HG02981 (cell line): ENCODE measurements at regions not wholly inside any gene's neighbourhood (a gene's known extent, or its start where the extent isn't known, plus 50 kb on each side); places are given as distances from the start of the nearest gene placed in this dataset.

Experiments
- ATAC-seq: cut with Tn5 transposase; IDR thresholded peaks from one replicate; pipeline ENCODE4 v1.9.1; 2021; ENCODE audit warnings: mild to moderate bottlenecking, moderate library complexity; ENCODE audit not compliant: unreplicated experiment

DNA sequence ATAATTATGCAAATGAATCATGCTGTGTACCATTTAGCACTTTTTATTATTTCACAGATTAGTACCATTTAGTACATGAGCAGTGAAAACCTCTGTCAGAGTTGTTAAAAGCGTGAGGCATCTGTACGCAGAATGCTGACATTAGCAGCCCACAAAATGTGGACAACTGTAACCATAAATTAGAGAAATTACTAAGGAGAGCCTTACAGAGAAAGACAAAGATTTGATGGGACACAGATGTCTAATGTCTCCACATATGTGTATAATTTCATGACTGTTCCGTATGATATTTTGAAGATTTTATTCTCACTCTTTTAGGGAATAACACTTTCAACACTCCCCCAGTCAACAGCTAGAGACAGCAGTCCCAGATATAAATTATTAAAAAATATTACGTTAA, 414.0 kb upstream of the ANKRD30A start:
- no peak for ATAC-seq

DNA sequence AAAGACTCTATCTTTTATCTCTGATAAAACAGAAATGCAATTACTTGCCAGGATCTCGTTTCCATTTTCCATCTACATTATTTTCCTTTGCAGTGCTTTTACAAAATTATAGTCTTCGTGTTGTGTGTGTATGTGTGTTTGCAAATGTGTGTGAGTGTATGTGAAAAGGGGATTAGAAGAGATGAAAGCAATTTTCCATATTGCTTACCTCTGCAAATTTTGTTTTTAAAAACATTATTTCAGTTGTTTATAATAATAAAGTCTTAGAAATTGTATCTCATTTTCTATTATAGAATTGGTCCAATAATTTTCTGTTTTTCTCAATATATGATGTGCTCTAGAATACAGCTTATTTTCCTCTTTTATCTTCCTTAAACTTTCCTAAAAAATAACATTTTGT, 421.3 kb upstream of the ANKRD30A start:
- no peak for ATAC-seq

DNA sequence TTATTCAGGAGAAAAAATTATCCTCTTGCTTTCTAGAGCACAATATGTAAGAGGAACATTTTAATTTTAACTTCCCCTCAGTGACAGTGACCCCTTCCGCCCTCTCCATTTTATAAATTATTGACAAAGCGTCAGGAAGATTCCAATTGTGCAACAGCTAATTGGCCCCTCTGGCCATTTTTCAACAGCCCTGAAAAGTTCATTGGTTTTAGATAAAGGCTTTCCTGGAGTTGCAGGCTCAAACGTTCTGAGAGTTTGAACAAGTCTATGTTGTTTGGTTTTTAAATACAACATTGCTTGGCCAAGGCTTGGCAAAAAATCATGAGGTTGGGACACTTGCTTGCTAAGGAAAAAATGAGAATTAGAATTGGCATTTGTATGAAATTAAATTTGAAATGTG, 422.2 kb upstream of the ANKRD30A start:
- no peak for ATAC-seq

DNA sequence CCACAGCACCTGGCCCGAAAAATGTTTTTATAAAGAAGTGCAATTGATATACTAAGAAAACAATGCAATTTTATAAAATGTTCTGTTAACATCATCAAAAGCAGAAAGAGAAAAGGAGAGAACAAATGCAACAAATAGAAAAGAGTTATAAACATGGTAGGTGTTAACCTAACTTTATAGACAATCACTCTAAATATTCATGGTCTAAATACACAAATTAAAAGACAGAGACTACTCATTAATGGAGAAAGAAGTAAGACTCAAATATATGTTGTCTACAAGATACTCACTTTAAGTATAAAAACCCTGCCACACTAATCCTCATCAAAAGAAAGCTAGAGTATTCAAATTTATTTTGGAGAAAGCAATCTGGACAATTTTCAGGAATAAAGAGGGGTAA, 425.3 kb upstream of the ANKRD30A start:
- ATAC-seq = no peak

DNA sequence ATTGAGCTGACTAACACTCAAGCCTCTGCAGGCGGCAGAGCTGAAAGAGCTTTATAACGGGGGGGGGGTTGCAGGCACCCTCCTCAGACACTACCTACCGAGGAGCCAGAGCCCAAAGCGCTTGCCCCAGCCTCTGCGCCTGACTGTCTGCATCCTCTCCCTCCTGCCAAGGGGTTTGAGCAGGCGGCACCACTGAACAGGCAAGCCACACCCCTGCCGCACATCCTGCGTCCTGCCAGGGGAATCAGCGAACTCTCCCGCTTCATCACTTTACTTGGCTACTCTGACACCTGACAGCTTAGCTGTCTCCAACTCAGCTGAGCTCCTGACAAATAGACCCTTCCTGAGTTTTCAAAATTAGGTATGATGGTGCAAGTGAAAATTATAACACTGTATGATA, 432.6 kb upstream of the ANKRD30A start:
- ATAC-seq = no peak

DNA sequence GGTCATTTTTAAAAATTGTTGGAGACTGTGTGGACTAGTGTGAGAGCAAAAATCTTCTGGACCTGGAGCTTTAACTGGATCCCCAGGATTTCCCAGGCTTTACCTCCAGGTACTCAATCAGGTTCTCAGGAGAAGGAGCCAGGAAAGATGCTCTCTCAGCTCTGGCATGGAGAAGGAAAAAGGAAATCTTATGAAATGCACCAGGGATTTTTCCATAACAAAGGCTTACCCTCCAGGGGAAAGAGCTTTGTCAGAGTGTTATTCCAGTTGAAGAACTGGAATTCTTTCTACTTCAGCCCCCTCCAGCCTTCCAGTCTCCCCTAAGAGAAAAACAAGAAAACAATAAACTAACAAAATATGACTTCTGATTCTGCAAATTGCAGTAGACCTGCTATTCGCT, 436.7 kb upstream of the ANKRD30A start:
- no peak for ATAC-seq

DNA sequence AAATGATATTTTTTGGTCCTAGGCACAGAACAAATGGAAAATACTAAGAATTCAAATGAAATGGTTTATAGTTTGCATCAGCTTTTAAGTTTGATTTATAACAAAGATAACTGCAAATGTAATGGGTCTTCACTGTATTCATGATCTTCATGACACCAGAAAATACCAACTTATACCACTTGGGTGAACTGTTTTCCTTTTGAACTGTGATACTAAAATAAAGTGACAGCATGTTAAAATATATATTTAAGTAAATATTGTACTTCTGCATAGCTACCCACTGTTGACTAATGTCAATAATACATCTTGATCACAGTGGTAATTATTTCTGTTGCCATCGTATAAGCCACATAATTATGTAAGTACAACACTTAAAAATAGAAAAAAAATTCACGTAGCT, 442.0 kb upstream of the ANKRD30A start:
- ATAC-seq = no peak

DNA sequence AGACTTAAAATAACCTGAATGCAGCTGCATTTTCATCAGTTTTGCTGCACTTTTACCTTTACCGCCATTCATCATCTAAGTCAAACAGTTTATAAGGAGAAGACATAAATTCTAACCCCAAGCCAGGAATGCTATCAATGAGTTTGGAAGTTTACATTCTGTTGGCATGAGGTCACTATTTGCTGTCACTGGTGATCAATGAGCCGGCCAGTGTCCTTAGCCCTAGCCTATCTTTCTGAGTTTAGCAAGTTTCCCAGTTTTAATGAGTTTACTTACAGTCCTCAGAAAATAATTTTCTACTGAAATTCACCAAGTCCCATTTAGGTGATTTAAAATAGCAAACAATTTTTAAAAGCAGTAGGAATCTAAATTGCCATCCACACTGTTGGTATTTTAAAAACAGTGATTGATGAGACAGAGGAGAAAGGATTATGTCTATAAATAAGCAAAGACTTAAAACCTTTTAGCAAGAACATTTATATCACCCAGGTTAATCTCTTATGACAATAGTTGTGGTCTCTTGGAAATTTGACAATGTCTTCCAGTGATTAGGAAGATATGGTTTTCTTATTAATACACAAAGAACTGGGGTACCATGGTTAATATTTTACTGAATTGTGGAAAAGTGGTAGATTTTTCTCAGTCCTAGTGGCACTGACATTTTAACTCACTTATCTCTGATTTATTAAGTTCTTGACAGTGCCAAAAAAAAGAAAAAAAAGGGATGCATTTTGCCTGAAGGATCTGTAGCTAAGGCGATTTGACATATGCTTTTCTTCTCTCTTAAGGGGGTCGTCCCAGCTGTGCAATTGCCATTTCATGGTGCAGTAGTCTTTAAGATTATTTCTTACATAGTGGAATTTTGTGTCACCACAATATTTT, 443.4 kb upstream of the ANKRD30A start:
- ATAC-seq = no peak

DNA sequence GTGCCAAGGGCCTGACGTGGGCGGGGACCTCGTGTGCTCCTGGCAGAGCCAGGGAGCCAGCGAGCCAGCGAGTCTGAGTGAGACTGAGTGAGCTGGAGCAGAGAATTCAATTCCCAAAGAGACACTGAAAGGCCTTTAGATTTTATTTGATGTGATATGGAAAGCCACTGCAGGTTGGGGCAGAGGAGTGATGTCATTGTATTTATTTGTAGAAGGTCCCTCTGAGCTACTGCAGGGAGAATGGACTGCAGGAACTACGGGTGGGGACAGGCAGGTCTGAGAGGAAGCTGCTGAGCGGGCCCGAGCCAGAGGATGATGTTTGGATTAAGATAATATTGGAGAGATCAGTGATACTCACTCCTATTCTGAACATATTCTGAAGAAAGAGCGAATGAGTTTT, 445.8 kb upstream of the ANKRD30A start:
- ATAC-seq = no peak

DNA sequence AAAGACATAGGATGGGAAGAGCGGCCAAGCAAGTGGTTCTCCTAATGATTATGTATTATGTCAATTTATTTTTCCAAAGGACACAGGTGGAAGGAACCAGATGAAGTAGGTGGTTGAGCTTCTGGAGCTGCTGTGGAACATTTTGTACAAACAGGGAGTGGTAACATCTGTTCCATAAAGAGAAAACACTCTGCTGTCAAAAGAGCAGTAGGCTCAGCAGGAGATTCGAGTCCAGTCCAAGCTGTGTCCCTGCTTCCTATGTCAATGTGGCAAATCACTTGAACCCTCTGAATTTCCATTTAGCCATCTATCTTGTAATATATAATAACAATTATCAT, 448.0 kb upstream of the ANKRD30A start:
- ATAC-seq = no peak

DNA sequence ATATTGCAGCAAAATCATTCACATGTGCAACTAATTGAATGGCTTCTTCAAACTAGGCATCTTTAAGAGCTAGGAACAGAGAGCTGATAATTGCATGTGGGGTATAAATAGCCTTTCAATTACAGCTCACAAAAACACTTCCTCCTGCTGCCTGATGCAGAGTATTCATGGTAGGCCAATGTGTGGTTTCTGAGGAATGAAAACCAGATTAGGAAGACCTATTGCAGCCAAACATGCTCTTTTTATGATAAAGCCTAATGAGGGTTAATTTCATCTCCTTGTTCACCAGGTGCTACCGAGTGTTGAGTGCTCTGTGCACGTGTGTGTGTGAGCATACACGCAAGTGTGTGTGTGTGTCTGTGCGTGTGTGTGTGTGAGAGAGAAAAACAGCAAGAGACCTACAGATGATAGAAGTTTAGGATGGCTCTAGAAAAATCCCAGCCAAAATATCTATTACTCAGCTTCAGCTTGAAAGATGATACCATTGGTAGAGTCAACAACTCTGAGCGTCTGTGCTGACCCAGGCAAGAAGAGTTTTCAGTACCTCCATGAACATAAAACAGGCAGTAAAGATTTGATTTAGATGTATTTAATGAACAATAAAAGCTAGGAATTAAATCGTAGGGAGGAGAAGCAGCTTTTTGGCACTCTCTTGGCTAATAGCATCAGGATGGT, 448.5 kb upstream of the ANKRD30A start:
- no peak for ATAC-seq

DNA sequence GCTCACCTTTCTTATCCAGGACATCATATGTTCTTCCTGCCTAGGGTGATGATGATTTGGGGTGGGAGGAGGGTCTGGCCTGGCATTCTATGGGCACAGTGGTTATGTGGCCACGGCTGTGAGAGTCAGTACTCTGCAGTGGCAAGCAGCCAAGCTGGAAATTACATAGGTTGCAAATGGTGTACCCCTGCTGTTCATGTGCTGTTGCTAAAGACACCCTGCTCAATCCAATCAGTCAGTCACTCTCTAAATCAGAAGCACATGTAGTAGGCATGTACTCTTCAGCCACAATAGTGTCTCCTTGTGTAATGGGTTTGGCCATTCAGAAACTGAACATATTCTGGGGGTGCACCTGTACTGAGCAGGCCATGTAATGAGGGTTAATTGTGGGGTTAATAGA, 449.1 kb upstream of the ANKRD30A start:
- no peak for ATAC-seq

DNA sequence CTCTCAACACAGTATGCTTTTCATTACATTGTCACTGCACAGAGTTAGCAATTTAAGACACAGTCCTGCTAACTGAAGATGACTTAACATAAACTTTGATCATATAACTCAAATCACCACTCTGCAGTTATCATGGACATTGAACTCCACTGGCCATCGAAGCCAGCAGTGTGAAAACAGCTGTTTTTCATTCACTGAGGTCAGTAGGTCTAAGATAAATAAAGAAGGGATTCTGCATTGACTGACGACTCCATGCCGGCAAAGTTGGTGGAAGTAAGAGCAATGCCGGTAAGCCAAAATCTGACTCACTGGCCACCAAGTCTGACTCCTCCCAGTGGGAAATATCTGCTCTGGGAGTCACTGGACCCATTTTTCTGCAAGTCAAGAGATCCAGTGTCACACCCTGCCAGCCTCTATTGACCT, 449.9 kb upstream of the ANKRD30A start:
- ATAC-seq = no peak

DNA sequence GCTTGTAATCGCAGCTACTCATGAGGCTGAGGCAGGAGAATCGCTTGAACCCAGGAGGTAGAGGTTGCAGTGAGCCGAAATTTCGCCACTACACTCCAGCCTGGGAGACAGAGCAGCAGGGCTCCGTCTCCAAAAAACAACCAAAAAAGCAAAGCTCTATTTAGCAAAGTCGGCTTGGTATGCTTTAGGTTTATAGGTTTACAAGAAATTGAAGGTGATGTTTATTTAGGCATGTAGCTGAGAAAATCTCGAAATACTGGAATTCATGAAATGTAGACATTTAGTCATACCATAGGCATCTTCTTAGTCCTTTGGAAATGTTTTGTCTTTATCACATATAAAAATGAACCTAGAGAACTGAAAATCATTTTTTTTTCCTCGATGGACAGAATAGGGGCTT, 453.8 kb upstream of the ANKRD30A start:
- ATAC-seq = no peak

DNA sequence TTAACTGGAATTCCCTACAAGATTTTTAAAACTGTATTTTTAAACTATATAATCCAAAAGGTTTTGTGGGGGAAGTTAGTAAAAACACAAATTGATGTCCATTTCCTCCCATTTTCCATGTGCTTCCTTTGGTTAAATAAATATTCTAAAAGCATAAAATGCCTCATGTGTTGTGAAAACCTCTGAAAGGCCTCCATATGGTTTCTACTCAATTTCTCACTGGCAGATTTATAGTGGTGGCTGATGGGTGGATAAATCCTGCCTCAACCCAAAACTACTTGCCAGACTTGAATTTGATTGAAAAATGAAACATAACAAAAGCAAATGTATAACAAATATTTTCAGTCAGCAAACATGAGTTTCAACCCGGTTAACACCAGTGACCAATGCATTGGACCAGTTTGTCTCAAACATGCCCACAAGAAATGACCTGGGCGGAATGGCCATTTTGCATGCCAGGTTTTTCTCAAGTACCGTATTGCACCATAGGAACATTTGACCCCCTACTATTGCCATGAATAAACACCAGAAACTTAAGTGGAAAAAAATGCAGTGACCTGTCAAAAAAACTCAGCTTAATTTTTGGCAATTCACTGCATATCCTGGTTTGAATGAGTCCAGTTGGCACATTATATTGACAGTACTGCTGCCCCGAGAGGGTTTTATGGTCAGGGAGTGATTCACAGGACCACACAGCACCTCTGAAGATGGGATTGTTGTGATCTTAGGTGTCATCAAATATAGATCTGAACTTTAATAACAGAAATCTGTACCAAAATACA, 454.6 kb upstream of the ANKRD30A start:
- ATAC-seq = no peak

DNA sequence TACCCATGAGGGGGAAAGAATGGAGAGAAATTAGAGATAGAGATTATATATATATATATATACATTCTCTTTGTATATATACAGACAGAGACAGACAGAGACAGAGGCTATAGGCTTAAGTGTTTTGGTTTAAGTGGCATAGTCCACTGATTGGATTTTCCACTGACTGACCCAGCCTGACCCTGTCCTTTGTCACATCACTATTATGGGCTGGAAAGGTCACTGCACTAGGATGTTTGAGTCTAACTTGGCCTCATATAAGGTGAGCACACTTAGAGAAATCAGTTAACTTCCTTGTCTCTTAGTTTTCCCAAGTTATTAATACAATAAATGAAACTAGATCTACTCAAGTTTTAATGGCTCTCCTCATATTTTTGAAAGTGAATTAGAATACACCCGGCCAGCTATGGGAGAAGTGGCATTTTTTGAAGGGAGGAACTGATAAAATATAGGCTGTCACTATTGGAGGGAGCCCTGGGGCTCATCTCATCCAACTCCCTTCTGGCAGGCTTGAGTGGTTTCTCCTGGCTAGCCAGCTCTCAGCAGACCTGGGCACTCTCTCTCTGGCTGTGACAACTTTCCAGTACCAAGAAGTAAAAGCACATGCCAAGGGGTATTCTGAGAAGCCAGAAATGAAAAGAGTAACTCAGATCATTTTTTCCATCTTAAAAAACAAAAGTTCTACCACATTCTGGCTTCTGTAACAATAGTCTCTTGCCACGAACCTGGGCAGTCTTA, 455.6 kb upstream of the ANKRD30A start:
- ATAC-seq = no peak

DNA sequence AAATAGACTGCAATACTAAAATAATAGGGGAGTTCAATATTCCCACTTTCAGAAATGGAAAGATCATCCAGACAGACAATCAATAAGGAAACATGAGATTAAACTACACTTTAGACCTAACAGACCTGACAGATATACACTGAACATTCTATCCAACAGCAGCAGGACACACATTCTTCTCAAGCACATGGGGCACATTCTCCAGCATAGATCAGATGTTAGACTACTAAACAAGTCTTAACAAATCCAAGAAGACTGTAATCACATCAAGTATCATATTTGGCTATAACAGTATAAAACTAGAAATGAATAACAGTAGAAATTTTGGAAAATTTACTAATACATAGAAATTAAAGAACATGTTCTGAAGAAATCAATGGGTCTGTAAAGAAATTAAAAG, 458.9 kb upstream of the ANKRD30A start:
- ATAC-seq = no peak

DNA sequence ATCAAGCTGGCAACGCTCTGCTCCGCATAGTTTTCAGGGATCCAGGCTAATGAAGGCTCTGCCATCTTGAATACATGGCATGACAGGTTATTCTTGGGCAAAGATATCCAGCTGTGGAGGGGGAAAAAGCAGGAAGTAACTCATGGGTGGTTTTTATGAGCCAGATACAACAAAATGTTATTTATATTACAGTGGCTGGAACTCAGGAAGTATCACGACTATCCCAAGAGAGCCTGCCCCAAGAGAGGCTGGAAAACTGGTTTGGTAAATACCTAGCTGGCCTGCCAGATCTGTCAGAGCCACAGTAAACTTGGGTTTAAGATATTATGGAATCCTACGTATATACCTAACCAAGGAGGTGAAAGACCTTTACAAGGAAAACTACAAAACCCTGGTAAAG, 462.8 kb upstream of the ANKRD30A start:
- no peak for ATAC-seq

DNA sequence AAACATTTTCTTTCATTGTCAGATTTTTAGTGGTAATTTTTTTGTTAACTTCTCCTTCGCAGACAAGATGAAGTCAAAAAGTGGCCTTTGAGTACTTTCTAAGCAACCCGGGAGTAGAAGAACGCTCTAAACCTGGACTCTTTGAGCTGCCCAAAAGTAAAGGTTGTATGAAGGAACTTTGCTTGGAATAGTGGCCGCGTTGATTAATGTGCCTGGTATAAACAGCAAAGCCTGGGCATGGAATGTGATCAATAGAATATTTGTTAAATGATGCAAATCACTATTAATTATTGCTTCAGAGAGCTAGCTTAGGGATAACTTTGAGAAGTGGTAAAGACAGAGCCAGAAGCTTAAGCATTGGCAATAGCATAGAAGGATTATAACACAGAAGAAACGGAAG, 475.1 kb upstream of the ANKRD30A start:
- no peak for ATAC-seq

DNA sequence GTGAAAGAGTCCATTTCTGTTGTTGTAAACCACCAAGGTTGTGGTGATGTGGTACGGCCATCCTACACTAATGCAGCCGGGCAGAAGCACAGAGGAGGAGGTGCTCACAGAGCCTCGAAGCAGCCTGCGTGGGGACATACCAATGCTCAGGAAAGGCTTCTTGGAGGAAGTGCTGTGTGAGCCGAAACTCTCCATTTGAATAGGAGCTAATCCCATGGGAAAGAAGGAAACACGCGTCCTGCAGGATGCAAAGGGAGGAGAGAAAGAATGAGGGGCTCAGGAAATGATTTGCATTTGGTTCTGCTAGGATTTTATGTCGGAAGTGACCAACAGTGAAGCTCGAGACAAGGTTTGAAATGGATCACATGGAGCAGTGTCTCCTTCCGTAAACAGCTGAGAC, 477.9 kb upstream of the ANKRD30A start:
- no peak for ATAC-seq

DNA sequence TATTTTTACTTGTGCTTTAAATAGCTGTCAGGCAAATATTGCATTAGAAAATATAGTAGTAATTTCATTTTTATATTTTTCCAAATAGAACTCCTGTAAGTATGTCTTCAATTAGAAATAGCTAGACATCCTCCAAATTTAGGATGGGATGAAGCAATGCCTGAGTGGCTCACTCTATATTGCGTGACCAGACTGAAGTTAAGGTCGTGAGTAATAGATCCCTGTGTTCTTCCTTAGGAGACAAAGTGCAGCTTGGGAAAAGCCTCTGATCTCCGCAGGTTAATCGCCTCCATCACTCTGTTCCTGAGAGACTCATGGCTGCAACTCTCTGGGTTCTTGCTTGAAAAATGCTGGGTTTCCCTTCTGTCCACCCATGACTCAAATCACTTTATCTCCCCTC, 484.8 kb upstream of the ANKRD30A start:
- ATAC-seq = no peak
